NCI-H1105 treated with DMSO at 0.1 percent for 48 hours (cell line): ENCODE measurements at regions not wholly inside any gene's neighbourhood (a gene's known extent, or its start where the extent isn't known, plus 50 kb on each side); places are given as distances from the start of the nearest gene placed in this dataset.
A peak's percentile ranks its signal among the peaks of the same experiment; 100 is the strongest.
"Not testable (repeated sequence)": the region's sequence is repeated elsewhere in the genome, so short reads cannot be mapped to it uniquely, and the experiment has no call there.

Experiments
- DNase-seq: peaks from one replicate; lab custom pipeline; 2025; lab: John Stamatoyannopoulos, UW

- no peak for DNase-seq
Observed at GRCh38 chr2:58354230-58354629, 113.1 kb upstream of the FANCL start.

DNA sequence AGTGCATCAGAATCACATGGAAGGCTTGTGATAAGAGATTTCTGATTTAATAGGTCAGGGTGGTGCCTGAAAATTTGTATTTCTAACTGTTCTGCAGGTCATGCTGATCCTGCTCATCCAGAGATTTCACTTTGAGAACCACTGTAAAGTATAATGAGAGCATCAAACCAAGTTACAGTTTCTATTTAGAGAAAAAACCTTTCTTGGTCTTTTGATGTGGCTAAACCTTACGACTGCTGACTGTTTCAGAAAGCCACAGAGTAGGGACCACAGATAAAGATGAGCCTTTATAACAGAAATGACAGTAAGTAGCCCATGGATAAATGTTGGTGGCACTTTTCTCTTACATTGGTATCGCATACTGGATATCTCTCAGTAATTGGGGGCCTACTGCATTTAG is 109.4 kb upstream of the FANCL start:
- no peak for DNase-seq

- no peak for DNase-seq
Observed at GRCh38 chr2:58347810-58348209, 106.7 kb upstream of the FANCL start.

- DNase-seq = no peak
Observed at GRCh38 chr2:58341047-58341446, 99.9 kb upstream of the FANCL start.

DNA sequence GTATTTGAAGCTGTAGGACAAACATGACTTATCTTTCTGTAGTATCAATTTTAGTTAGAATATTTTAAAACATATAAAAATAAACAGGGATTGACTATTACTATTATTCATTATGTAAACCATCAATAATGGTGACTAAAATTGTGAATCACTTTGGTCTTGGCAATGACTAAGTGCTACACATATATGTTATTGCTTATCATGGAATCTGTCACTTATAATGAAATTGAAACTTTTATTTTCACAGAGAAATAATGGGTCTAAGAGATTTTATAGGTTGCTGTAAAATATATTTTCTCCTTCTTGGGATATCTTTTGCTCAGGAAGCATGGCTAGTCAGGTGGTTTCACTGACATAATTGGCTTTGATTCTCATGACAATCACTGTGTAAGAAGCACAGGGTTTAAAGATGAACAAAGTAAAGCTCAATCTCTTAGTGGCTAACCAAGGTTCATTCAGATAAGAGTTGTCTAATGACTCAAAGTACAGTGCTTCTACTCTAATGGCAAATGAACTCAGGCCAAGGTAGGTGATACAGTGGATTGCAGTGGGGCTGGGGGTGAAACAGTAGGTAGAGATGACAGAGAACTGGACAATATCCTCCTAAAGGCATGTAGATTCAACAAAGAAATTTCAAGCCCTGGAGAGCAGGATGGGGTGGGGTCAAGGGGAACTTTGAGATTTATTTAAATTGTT is 98.6 kb upstream of the FANCL start:
- DNase-seq = no peak

DNA sequence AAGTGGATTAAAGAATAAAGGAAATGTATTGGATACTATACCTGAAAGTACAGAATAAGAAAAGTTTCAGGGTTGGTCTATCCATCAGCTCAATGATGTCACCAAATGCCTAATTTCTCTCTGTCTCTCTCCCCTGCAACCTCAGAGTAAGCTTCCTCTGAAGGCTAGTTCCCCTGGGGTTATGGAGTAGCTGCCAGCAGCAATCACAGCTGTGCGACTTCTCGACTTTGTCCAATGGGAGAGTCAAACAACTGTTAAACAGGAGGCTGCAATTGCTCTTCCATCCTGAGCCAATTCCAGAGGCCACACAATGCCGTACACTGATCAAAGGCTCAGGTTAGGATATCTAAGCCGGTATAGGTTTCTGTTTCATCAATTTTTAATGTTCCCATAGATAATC is 95.3 kb upstream of the FANCL start:
- DNase-seq = no peak

- DNase-seq = no peak
Observed at GRCh38 chr2:58334414-58334813, 93.3 kb upstream of the FANCL start.

DNA sequence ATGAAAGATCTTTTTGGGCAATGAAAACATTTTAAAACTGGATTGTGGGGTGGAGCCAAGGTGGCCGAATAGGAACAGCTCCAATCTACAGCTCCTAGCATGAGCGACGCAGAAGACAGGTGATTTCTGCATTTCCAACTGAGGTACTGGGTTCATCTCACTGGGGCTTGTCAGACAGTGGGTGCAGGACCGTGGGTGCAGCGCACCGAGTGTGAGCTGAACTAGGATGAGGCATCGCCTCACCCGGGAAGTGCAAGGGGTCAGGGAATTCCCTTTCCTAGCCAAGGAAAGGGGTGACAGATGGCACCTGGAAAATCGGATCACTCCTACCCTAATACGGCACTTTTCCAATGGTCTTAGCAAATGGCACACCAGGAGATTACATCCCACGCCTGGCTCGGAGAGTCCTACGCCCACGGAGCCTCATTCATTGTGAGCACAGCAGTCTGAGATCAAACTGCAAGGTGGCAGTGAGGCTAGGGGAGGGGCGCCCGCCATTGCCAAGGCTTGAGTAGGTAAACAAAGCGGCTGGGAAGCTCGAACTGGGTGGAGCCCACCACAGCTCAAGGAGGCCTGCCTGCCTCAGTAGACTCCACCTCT is 84.3 kb upstream of the FANCL start:
- not testable (repeated sequence) for DNase-seq

DNA sequence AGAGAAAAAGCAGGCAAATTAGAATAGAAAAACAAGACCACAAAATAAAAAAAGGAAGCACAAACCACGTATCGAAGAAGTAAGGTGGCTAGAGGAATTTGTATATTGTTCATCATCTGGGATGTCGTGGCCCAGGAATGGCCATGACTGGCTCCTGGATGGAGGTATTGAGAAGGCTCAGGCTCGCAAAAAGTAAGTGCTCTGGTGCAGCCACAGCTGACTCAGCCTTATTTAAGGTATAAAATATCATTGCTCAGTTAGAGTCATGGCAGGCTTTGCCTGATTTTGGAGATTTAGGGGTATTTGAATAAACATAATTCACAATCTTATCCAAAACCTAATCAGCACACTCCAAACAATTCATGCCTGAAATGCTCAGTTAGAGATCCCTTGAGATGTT is 78.4 kb upstream of the FANCL start:
- no peak for DNase-seq

DNA sequence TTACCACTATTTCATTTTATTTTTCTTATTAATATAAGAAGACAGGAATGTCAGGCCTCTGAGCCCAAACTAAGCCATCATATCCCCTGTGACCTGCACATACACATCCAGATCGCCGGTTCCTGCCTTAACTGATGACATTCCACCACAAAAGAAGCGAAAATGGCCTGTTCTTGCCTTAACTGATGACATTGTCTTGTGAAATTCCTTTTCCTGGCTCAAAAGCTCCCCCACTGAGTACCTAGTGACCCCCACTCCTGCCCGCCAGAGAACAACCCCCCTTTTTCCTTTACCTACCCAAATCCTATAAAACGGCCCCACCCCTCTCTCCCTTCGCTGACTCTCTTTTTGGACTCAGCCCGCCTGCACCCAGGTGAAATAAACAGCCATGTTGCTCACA is 77.8 kb upstream of the FANCL start:
- DNase-seq = not testable (repeated sequence)

GRCh38 chr2:58313926-58314325 is 72.8 kb upstream of the FANCL start:
- no peak for DNase-seq

GRCh38 chr2:58308435-58308834 is 67.3 kb upstream of the FANCL start:
- no peak for DNase-seq

DNA sequence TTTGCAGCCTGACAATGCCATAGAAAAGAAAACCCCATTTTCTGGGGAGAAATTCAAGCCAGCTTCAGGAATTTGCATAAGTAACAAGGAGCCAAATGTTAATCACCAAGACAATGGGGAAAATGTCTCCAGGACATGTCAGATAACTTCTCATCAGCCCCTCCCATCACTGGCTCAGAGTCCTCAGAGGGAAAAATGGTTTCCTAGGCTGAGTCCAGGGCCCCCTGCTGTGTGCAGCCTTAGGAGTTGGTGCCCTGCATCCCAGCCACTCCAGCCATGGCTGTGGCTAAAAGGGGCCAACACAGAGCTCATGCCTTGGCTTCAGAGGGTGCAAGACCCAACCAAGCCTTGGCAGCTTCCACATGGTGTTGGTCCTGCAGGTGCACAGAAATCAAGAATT is 63.7 kb upstream of the FANCL start:
- no peak for DNase-seq

GRCh38 chr2:58299123-58299522 is 58.0 kb upstream of the FANCL start:
- DNase-seq = no peak

- no peak for DNase-seq
Observed at GRCh38 chr2:58293056-58293455, 51.9 kb upstream of the FANCL start.

- peak; percentile 14 for DNase-seq
Observed at GRCh38 chr2:58291726-58292438, 50.8 kb upstream of the FANCL start.
